ENCODE measurements at regions not wholly inside any gene's neighbourhood (a gene's known extent, or its start where the extent isn't known, plus 50 kb on each side); places are given as distances from the start of the nearest gene placed in this dataset.

DNA sequence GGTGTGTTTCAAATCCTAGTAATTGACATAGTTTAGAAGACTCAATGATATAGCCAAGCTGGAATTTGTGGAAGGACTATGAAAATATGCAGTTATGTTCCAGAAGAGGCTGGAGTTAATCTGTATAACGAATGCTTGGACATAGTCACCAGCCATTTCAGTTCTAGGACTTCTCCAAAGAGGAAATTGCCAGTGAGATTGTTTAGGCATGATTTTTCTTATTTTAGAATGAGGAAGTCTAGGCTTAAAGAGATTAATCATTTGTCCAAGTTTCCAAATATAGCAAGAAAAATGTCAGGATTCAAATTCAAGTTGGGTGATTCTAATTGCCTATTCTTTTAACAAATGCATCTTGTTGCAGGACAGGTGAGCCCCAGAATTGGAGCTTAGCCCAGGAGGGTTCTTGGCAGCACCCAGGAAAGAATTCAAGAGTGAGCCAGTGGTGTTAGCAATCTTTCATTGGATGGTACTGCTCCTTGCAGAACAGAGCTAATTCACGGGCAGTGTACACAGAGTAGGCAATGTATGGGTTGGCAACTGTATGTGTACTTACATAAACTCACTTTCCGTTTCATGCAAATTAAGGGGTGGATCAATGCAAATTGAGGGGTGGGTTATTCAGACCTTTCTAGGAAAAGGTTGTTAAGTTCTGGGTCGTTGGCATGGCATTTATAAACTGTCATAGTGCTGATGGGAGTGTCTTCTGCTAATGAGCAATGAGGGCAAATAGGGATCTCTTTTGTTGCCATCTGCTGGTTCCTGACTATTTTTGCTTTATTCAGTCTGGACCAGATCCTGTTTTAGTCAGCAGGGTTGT is 763.1 kb upstream of the SLITRK1 start:
- no peak for DNase-seq (ENCODE audit: low read depth)
- TF ChIP-seq CTCF (IDR thresholded peaks at IDR 0.05; ENCODE audit: control insufficient read depth, extremely low read depth, insufficient read depth), result peak; percentile 31; the same call in 1 of the 2 replicates
- no peak overlapping the region for H3K4me3 ChIP-seq (ENCODE audit: low read depth, low read length)

GRCh38 chr13:84641491-84641890 is 759.2 kb upstream of the SLITRK1 start:
- no peak overlapping the region for H3K4me3 ChIP-seq (ENCODE audit: low read depth, low read length)
- TF ChIP-seq CTCF (IDR thresholded peaks at IDR 0.05; ENCODE audit: control insufficient read depth, extremely low read depth, insufficient read depth), result no peak
- DNase-seq (ENCODE audit: low read depth), result no peak

GRCh38 chr13:84640691-84641090 is 758.4 kb upstream of the SLITRK1 start:
- TF ChIP-seq CTCF (IDR thresholded peaks at IDR 0.05; ENCODE audit: control insufficient read depth, extremely low read depth, insufficient read depth), result no peak

DNA sequence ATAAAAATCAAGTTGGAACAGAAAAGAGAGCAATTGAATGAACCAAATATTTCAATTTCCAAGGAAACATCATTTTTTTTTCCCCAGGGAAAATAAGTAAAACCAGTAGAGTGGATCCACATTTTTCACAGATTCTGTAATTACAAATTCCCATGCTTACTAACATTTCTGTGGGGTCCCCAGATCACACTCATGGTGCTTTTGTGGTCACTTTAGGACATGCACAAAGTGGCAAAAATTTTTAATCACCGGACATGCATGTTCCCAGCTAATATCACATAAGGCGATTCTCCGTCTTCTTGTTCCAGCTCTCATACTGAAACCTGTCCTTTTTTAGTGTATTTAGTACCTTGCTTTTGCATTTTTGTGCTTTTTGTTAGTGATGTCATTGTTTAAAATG is 748.2 kb upstream of the SLITRK1 start:
- H3K4me3 ChIP-seq (ENCODE audit: low read depth, low read length), result no peak overlapping the region
- TF ChIP-seq CTCF (IDR thresholded peaks at IDR 0.05; ENCODE audit: control insufficient read depth, extremely low read depth, insufficient read depth), result no peak

More at GRCh38 chr13:84640691-84641090, 758.4 kb upstream of the SLITRK1 start:
- no peak overlapping the region for H3K4me3 ChIP-seq (ENCODE audit: low read depth, low read length)
- no peak for DNase-seq (ENCODE audit: low read depth)

DNA sequence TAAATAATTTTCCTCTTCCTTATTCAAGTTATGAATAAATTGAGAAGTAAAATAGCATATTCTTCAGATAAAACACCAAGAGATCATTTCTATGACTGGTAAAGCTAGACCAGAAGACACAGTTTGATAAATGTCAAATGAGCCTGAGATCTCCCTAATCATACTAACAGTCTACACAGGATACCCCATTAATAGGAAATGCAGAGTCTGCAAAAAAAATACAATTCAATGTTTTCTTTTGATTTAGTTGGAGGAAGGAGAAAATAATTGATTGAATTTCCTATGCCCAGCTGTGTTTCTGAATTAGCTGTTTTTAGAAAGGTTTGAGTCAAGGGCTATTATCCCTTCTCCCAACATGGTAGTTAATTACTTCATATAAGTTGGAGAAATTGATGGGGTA is 734.6 kb upstream of the SLITRK1 start:
- no peak for TF ChIP-seq CTCF (IDR thresholded peaks at IDR 0.05; ENCODE audit: control insufficient read depth, extremely low read depth, insufficient read depth)
- H3K4me3 ChIP-seq (ENCODE audit: low read depth, low read length), result no peak overlapping the region
- no peak for DNase-seq (ENCODE audit: low read depth)

More for the DNA sequence above, 748.2 kb upstream of the SLITRK1 start:
- DNase-seq (ENCODE audit: low read depth), result no peak

DNA sequence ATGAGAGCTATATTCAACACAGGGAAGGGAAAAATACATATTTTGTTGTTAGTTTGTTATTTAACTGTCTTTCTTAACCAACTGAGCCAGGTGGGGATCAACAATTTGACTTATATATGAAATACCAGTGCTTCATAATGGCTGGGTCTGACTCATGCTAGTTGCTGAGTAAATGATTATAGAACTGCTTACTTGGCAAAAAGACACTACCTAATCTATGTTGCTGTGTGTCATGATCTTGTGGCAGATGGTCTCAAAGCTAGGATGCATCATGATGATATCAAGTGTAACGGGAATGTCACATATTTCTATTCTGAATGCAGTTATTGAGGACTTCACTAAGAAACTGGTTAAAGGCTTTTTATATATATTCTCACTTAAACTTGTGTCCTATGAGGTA is 727.4 kb upstream of the SLITRK1 start:
- no peak for DNase-seq (ENCODE audit: low read depth)
- TF ChIP-seq CTCF (IDR thresholded peaks at IDR 0.05; ENCODE audit: control insufficient read depth, extremely low read depth, insufficient read depth), result no peak
- H3K4me3 ChIP-seq (ENCODE audit: low read depth, low read length), result no peak overlapping the region

Measured in LNCaP clone FGC (cell line).